ENCODE measurements at regions not wholly inside any gene's neighbourhood (a gene's known extent, or its start where the extent isn't known, plus 50 kb on each side); places are given as distances from the start of the nearest gene placed in this dataset.

DNA sequence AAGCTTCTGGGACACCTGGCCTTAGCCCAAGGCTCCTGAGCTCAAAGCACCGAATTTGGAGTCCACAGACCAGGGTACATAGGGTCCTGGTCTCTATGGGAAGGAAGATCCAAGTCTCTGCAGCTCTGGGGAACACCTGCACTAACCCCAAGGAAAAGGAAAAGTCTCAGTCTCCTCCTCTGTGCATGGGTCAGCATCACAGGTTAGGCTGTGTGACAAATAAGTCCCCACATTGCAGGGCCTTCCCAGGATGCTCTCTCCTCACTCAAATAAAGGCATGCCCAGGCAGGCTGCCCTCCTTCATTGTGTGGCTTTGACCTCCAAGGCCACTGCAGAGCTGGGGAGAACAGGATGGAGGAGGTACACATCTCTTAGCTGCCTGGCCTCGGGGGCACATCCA, 121.0 kb upstream of the ZMIZ1 start:
- FAIRE-seq (no peak), DNase-seq (ENCODE audit: insufficient read length, low spot score) (no peak)
- TF ChIP-seq CTCF (IDR thresholded peaks at IDR 0.05; ENCODE audit: insufficient read depth, missing control alignments), result no peak

DNA sequence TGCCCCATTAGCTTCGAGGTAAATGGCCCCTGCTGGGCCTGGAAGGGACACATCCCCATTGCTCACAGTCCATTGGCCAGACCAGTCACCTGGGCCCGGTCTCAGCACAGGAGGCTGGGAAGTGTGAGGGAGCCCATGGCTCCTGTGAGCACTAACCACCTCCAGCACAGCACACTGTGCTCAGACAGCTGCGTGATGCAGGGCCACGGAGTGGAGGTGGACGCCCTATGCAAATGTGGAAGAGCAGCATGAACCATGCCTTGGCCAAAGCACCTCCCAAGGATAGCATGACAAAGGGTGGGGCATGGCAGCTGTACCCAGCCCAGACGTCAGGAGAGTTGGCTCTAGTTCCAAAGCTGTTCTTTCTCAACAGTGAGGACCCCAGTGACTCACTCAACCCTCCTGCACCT, 120.1 kb upstream of the ZMIZ1 start:
- TF ChIP-seq CTCF (IDR thresholded peaks at IDR 0.05; ENCODE audit: insufficient read depth, missing control alignments), result no peak
- FAIRE-seq (no peak), DNase-seq (ENCODE audit: insufficient read length, low spot score) (no peak)

DNA sequence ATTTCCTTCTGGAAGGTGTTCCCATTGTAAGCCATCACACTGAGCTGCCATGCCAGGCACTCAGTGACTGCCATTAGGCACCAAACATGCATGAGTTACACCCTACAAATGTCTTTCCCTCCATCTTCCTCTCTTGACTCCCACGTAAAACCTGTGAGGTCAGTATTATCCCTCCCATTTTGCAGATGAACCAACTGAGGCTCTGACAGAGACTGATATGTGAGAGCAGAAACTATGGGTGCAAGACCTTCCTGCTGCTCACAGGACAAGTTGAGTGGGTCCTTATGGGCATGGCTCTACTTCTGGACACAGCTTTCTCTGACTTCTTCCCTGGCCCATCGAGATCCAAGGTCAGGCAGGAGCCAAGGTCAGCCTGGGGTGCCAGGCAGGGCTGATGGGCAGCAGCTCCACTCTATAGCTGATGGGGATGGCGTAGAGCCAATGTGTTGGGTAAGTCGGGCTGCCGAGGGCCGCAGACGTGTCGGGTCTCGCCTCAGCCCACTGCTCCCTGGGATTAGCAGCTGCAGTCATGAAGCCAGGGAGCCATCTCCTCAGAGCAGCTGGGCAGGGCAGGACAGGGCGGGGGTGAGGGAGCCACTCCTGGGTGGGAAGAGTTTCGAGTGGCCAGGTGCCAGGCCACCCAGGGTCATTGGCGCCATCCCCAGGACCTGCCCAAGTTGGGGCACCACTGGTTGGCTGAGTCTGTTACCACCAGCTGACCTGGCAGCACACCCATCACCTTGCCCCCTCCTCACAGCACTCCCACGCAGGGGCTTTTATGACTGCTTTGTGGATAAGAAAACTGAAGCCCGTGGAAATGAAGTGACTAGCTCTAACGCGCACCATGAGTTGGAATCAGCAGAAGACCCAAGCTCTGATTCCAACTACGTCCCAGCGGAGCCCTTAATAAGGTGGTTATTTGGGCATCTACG, 117.8 kb upstream of the ZMIZ1 start:
- no peak for TF ChIP-seq CTCF (IDR thresholded peaks at IDR 0.05; ENCODE audit: insufficient read depth, missing control alignments)
- no peak for DNase-seq (ENCODE audit: insufficient read length, low spot score)

DNA sequence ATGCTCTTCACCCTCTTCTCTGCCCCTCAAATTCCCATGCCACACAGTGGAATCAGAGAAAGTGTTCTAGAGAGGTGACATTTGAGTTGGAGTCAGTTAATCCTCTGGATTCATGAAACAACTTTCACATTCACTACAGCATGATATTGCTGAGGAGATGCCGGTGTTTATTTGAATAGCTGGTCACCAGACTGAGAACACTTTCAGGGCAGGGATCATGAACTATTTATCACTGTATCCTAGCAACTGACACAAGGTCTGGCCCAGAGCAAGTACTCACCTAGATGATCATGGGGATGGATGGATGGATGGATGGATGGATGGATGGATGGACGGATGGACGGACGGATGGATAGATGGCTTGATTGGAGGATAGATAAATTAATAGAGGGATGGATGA, 116.7 kb upstream of the ZMIZ1 start:
- TF ChIP-seq CTCF (IDR thresholded peaks at IDR 0.05; ENCODE audit: insufficient read depth, missing control alignments), result no peak
- DNase-seq (ENCODE audit: insufficient read length, low spot score) (no peak), FAIRE-seq (no peak)

More for the DNA sequence above, 117.8 kb upstream of the ZMIZ1 start:
- no peak for FAIRE-seq

- DNase-seq (ENCODE audit: insufficient read length, low spot score) (no peak), FAIRE-seq (no peak)
- no peak for TF ChIP-seq CTCF (IDR thresholded peaks at IDR 0.05; ENCODE audit: insufficient read depth, missing control alignments)
Measured at GRCh38 chr10:78952686-78953085, 116.1 kb upstream of the ZMIZ1 start.

GRCh38 chr10:78953113-78953798, 115.5 kb upstream of the ZMIZ1 start:
- FAIRE-seq (no peak), DNase-seq (ENCODE audit: insufficient read length, low spot score) (no peak)
- no peak for TF ChIP-seq CTCF (IDR thresholded peaks at IDR 0.05; ENCODE audit: insufficient read depth, missing control alignments)

All from D721Med (cell line).